ENCODE measurements at regions not wholly inside any gene's neighbourhood (a gene's known extent, or its start where the extent isn't known, plus 50 kb on each side); places are given as distances from the start of the nearest gene placed in this dataset.

- no peak for DNase-seq (ENCODE audit: extremely low read depth, insufficient read length)
Observed at GRCh38 chr2:16478434-16479210, 187.0 kb downstream of the CYRIA start.

GRCh38 chr2:16477648-16478047 lies 188.0 kb downstream of the CYRIA start:
- H3K36me3 ChIP-seq (ENCODE audit: control insufficient read depth, insufficient read depth, low read length), result no peaks in the 10 kb centered on the region
- DNase-seq (ENCODE audit: extremely low read depth, insufficient read length), result no peak
- no peak overlapping the region for H3K4me3 ChIP-seq (replicated peaks; ENCODE audit: low read depth, low read length)
- no peak for TF ChIP-seq CTCF (IDR thresholded peaks at IDR 0.05; ENCODE audit: insufficient read depth, low read length, poor library complexity, severe bottlenecking)
- H3K27me3 ChIP-seq (replicated peaks; ENCODE audit: control insufficient read depth, insufficient read depth, low read length), result no peaks in the 10 kb centered on the region

More at GRCh38 chr2:16478434-16479210, 187.0 kb downstream of the CYRIA start:
- Histone ChIP-seq H3K27me3 (replicated peaks; ENCODE audit: control insufficient read depth, insufficient read depth, low read length) (no peaks in the 10 kb centered on the region), H3K4me3 (replicated peaks; ENCODE audit: low read depth, low read length) (no peak overlapping the region), H3K36me3 (ENCODE audit: control insufficient read depth, insufficient read depth, low read length) (no peaks in the 10 kb centered on the region)
- TF ChIP-seq CTCF (IDR thresholded peaks at IDR 0.05; ENCODE audit: insufficient read depth, low read length, poor library complexity, severe bottlenecking), result no peak

GRCh38 chr2:16476866-16477265 lies 188.8 kb downstream of the CYRIA start:
- no peak for DNase-seq (ENCODE audit: extremely low read depth, insufficient read length)
- no peak overlapping the region for H3K4me3 ChIP-seq (replicated peaks; ENCODE audit: low read depth, low read length)
- H3K36me3 ChIP-seq (ENCODE audit: control insufficient read depth, insufficient read depth, low read length), result no peaks in the 10 kb centered on the region
- no peaks in the 10 kb centered on the region for H3K27me3 ChIP-seq (replicated peaks; ENCODE audit: control insufficient read depth, insufficient read depth, low read length)
- no peak for TF ChIP-seq CTCF (IDR thresholded peaks at IDR 0.05; ENCODE audit: insufficient read depth, low read length, poor library complexity, severe bottlenecking)

- no peak for TF ChIP-seq CTCF (IDR thresholded peaks at IDR 0.05; ENCODE audit: insufficient read depth, low read length, poor library complexity, severe bottlenecking)
- no peak for DNase-seq (ENCODE audit: extremely low read depth, insufficient read length)
- Histone ChIP-seq H3K27me3 (replicated peaks; ENCODE audit: control insufficient read depth, insufficient read depth, low read length) (no peaks in the 10 kb centered on the region), H3K4me3 (replicated peaks; ENCODE audit: low read depth, low read length) (no peak overlapping the region), H3K36me3 (ENCODE audit: control insufficient read depth, insufficient read depth, low read length) (no peaks in the 10 kb centered on the region)
Observed at GRCh38 chr2:16475986-16476567, 189.6 kb downstream of the CYRIA start.

- DNase-seq (ENCODE audit: extremely low read depth, insufficient read length), result no peak
- TF ChIP-seq CTCF (IDR thresholded peaks at IDR 0.05; ENCODE audit: insufficient read depth, low read length, poor library complexity, severe bottlenecking), result no peak
Observed at GRCh38 chr2:16475586-16475985, 190.0 kb downstream of the CYRIA start.

More at GRCh38 chr2:16475586-16475985, 190.0 kb downstream of the CYRIA start:
- Histone ChIP-seq H3K4me3 (replicated peaks; ENCODE audit: low read depth, low read length) (no peak overlapping the region), H3K27me3 (replicated peaks; ENCODE audit: control insufficient read depth, insufficient read depth, low read length) (no peaks in the 10 kb centered on the region), H3K36me3 (ENCODE audit: control insufficient read depth, insufficient read depth, low read length) (no peaks in the 10 kb centered on the region)
